GM23338 (cell line): ENCODE measurements at regions not wholly inside any gene's neighbourhood (a gene's known extent, or its start where the extent isn't known, plus 50 kb on each side); places are given as distances from the start of the nearest gene placed in this dataset.

Experiments
- ATAC-seq: fragments of 200-7000 bp; cut with Tn5 transposase; 3 replicates; pipeline ENCODE4 v1.9.1; 2020
- DNase-seq: peaks from one replicate; pipeline ENCODE4 v3.0.0-alpha.2; 2015; ENCODE audit warnings: low spot score
- H2AFZ ChIP-seq: fragments of 200-600 bp; sonication (generic); 2 replicates; pipeline ENCODE4 v1.8.0; 2016; ENCODE audit warnings: antibody characterized with exemption, mild to moderate bottlenecking, moderate library complexity
- H3F3A ChIP-seq: fragments of 200-600 bp; sonication (generic); replicated peaks from 2 replicates; pipeline ENCODE4 v1.8.0; 2017; ENCODE audit warnings: antibody characterized with exemption, mixed run types, low read depth
- H3K27ac ChIP-seq: fragments of 200-600 bp; sonication (generic); 2 replicates; pipeline ENCODE4 v1.6.1; 2016; ENCODE audit warnings: low read depth
- H3K27me3 ChIP-seq: fragments of 200-600 bp; sonication (generic); 2 replicates; pipeline ENCODE4 v1.8.0; 2016; ENCODE audit warnings: mild to moderate bottlenecking, mixed run types, moderate library complexity; ENCODE audit not compliant: insufficient read depth
- H3K36me3 ChIP-seq: fragments of 200-600 bp; sonication (generic); 2 replicates; pipeline ENCODE4 v1.8.0; 2016; ENCODE audit warnings: mild to moderate bottlenecking; ENCODE audit not compliant: insufficient read depth
- H3K4me1 ChIP-seq: fragments of 200-600 bp; sonication (generic); 2 replicates; pipeline ENCODE4 v1.8.0; 2016; ENCODE audit warnings: mild to moderate bottlenecking, moderate library complexity; ENCODE audit not compliant: insufficient read depth
- H3K4me2 ChIP-seq: fragments of 200-600 bp; sonication (generic); 2 replicates; pipeline ENCODE4 v1.7.1; 2017; ENCODE audit warnings: mixed run types
- H3K4me3 ChIP-seq: fragments of 200-600 bp; sonication (generic); 2 replicates; pipeline ENCODE4 v1.6.1; 2016; ENCODE audit warnings: mixed run types
- H3K79me2 ChIP-seq: fragments of 200-600 bp; sonication (generic); replicated peaks from 2 replicates; pipeline ENCODE4 v1.8.0; 2017; ENCODE audit warnings: mild to moderate bottlenecking; ENCODE audit not compliant: insufficient read depth
- H3K9me2 ChIP-seq: fragments of 200-600 bp; sonication (generic); 2 replicates; pipeline ENCODE4 v1.8.0; 2017; ENCODE audit not compliant: insufficient read depth
- H4K20me1 ChIP-seq: fragments of 200-600 bp; sonication (generic); replicated peaks from 2 replicates; pipeline ENCODE4 v1.8.0; 2017; ENCODE audit warnings: mild to moderate bottlenecking; ENCODE audit not compliant: insufficient read depth
- H3K27ac Mint-ChIP-seq: 2 replicates; pipeline ENCODE4 v1.8.0; 2020; ENCODE audit warnings: inconsistent platforms, mild to moderate bottlenecking, moderate library complexity, mixed read lengths
- H3K27me3 Mint-ChIP-seq: 3 replicates; pipeline ENCODE4 v1.8.0; 2022; ENCODE audit warnings: low read depth, mild to moderate bottlenecking, moderate library complexity, mixed read lengths, inconsistent platforms; ENCODE audit not compliant: insufficient read depth, poor library complexity
- H3K36me3 Mint-ChIP-seq: 3 replicates; pipeline ENCODE4 v1.8.0; 2021; ENCODE audit warnings: low read depth, mild to moderate bottlenecking, inconsistent platforms, moderate library complexity, mixed read lengths
- H3K4me1 Mint-ChIP-seq: 3 replicates; pipeline ENCODE4 v1.8.0; 2020; ENCODE audit warnings: mild to moderate bottlenecking, inconsistent platforms, mixed read lengths
- H3K4me3 Mint-ChIP-seq: 3 replicates; pipeline ENCODE4 v1.8.0; 2021; ENCODE audit warnings: moderate library complexity, mild to moderate bottlenecking, inconsistent platforms, mixed read lengths
- H3K9me3 Mint-ChIP-seq: 3 replicates; pipeline ENCODE4 v1.8.0; 2020; ENCODE audit warnings: moderate library complexity, mild to moderate bottlenecking, inconsistent platforms, mixed read lengths
- CREB1 ChIP-seq: fragments of 250-450 bp; sonication (Bioruptor Pico); IDR thresholded peaks from 2 replicates; pipeline ENCODE4 v1.5.0; 2020; ENCODE audit warnings: low read depth, mild to moderate bottlenecking, moderate library complexity
- EZH2 ChIP-seq: fragments of 200-600 bp; sonication (generic); IDR thresholded peaks from one replicate; pipeline ENCODE4 v1.8.0; 2017; ENCODE audit warnings: antibody characterized with exemption, mild to moderate bottlenecking, low read depth; ENCODE audit not compliant: unreplicated experiment
- EZH2phosphoT487 ChIP-seq: fragments of 200-600 bp; sonication (generic); IDR thresholded peaks from one replicate; pipeline ENCODE4 v1.8.1; 2018; ENCODE audit warnings: antibody characterized with exemption; ENCODE audit not compliant: unreplicated experiment
- JUNB ChIP-seq: IDR thresholded peaks from one replicate; pipeline ENCODE4 v1.6.1; 2016; ENCODE audit warnings: antibody characterized with exemption; ENCODE audit not compliant: unreplicated experiment
- NANOG ChIP-seq: IDR thresholded peaks from 2 replicates; pipeline ENCODE4 v1.6.1; 2016; ENCODE audit warnings: antibody characterized with exemption, borderline replicate concordance
- STAT1 ChIP-seq: IDR thresholded peaks from one replicate; pipeline ENCODE4 v1.6.1; 2016; ENCODE audit warnings: antibody characterized with exemption; ENCODE audit not compliant: unreplicated experiment
- ZNF114 ChIP-seq: fragments of 250-450 bp; sonication (Bioruptor Pico); IDR thresholded peaks from 2 replicates; pipeline ENCODE4 v1.5.0; 2020; ENCODE audit warnings: mild to moderate bottlenecking, moderate library complexity
- ZNF331 ChIP-seq: fragments of 250-450 bp; sonication (Bioruptor Pico); IDR thresholded peaks from 2 replicates; pipeline ENCODE4 v1.5.0; 2020; ENCODE audit warnings: low read depth, mild to moderate bottlenecking, moderate library complexity
- ZNF462 ChIP-seq: fragments of 250-450 bp; sonication (Bioruptor Pico); IDR thresholded peaks from 2 replicates; pipeline ENCODE4 v1.5.0; 2020; ENCODE audit warnings: mild to moderate bottlenecking, moderate library complexity

GRCh38 chr22:27601195-27601594 lies 200.4 kb downstream of the MN1 start (continued):
- TF ChIP-seq ZNF462 (CRISPR knock-in tag) (no peak), EZH2phosphoT487 (no peak), STAT1 (no peak), ZNF331 (CRISPR knock-in tag) (no peak), NANOG (no peak), CREB1 (CRISPR knock-in tag) (no peak), JUNB (no peak), ZNF114 (CRISPR knock-in tag) (no peak), EZH2 (no peak)

GRCh38 chr22:27602390-27602789 lies 199.2 kb downstream of the MN1 start:
- Histone ChIP-seq H4K20me1 (no peaks in the 10 kb centered on the region), H3K4me1 (no peaks in the 10 kb centered on the region; the same call in 1 of the 2 replicates), H3K36me3 (no peaks in the 10 kb centered on the region), H3K9me2 (no peaks in the 10 kb centered on the region), H3F3A (0 out of 2 replicates have a peak, but pooled peaks cover 3% of the 10 kb centered on the region), H3K79me2 (no peaks in the 10 kb centered on the region), H2AFZ (0 out of 2 replicates have a peak overlapping the region, but pooled peaks have one; percentile 52), H3K27ac (no peak overlapping the region), H3K27me3 (no peaks in the 10 kb centered on the region), H3K4me2 (no peak overlapping the region), H3K4me3 (no peak overlapping the region)
- H3K4me1 Mint-ChIP-seq = peaks cover 3% of the 10 kb centered on the region; the same call in 2 of the 3 replicates
- H3K27me3 Mint-ChIP-seq = peaks cover 16% of the 10 kb centered on the region
- H3K36me3 Mint-ChIP-seq = no peaks in the 10 kb centered on the region
- H3K4me3 Mint-ChIP-seq = no peak overlapping the region
- ATAC-seq (peak; percentile 64), DNase-seq (peak; percentile 50)
- no peaks in the 10 kb centered on the region; the same call in 2 of the 3 replicates for H3K9me3 Mint-ChIP-seq
- H3K27ac Mint-ChIP-seq = no peak overlapping the region
- no peak for TF ChIP-seq JUNB
- TF ChIP-seq EZH2phosphoT487 = no peak
- TF ChIP-seq ZNF462 (CRISPR knock-in tag) = no peak
- no peak for TF ChIP-seq ZNF331 (CRISPR knock-in tag)
